ENCODE measurements at regions not wholly inside any gene's neighbourhood (a gene's known extent, or its start where the extent isn't known, plus 50 kb on each side); places are given as distances from the start of the nearest gene placed in this dataset.
A peak's percentile ranks its signal among the peaks of the same experiment; 100 is the strongest.

- no peaks in the 10 kb centered on the region for H3K36me3 ChIP-seq
- intact Hi-C loops (cut with micrococcal nuclease) = no loop called here
- no peak overlapping the region for H3K4me3 ChIP-seq
- no peak for DNase-seq
- H3K9me3 ChIP-seq (replicated peaks) = no peaks in the 10 kb centered on the region
- peak overlapping the region; percentile 57 for H3K27ac ChIP-seq (replicated peaks)
- H3K4me1 ChIP-seq = peaks cover 19% of the 10 kb centered on the region
- TF ChIP-seq CTCF (IDR thresholded peaks at IDR 0.05; ENCODE audit: borderline replicate concordance) = no peak
- no peaks in the 10 kb centered on the region for H3K27me3 ChIP-seq (ENCODE audit: low read depth)
These were observed 103.5 kb upstream of the CARMIL1 start for GRCh38 chr6:25175681-25176080.

GRCh38 chr6:25176466-25176865, 102.7 kb upstream of the CARMIL1 start:
- Histone ChIP-seq H3K27ac (replicated peaks) (no peak overlapping the region), H3K27me3 (ENCODE audit: low read depth) (no peaks in the 10 kb centered on the region), H3K36me3 (no peaks in the 10 kb centered on the region), H3K9me3 (replicated peaks) (no peaks in the 10 kb centered on the region), H3K4me3 (no peak overlapping the region), H3K4me1 (peaks cover 19% of the 10 kb centered on the region)
- TF ChIP-seq CTCF (IDR thresholded peaks at IDR 0.05; ENCODE audit: borderline replicate concordance) = no peak
- intact Hi-C loops (cut with micrococcal nuclease) = no loop called here
- DNase-seq = no peak

- Histone ChIP-seq H3K36me3 (no peaks in the 10 kb centered on the region), H3K4me3 (no peak overlapping the region), H3K27ac (replicated peaks) (peak overlapping the region; percentile 84), H3K27me3 (ENCODE audit: low read depth) (no peaks in the 10 kb centered on the region), H3K9me3 (replicated peaks) (no peaks in the 10 kb centered on the region), H3K4me1 (peaks cover 19% of the 10 kb centered on the region)
- no peak for TF ChIP-seq CTCF (IDR thresholded peaks at IDR 0.05; ENCODE audit: borderline replicate concordance)
- intact Hi-C loops (cut with micrococcal nuclease) = no loop called here
- DNase-seq = no peak
These were observed 101.6 kb upstream of the CARMIL1 start for GRCh38 chr6:25177500-25178028.

GRCh38 chr6:25178336-25179035, 100.7 kb upstream of the CARMIL1 start:
- H3K27ac ChIP-seq (replicated peaks) = peak overlapping the region; percentile 84
- no peak for TF ChIP-seq CTCF (IDR thresholded peaks at IDR 0.05; ENCODE audit: borderline replicate concordance)
- DNase-seq = no peak

GRCh38 chr6:25179051-25179778, 100.0 kb upstream of the CARMIL1 start:
- no peaks in the 10 kb centered on the region for H3K9me3 ChIP-seq (replicated peaks)
- no peaks in the 10 kb centered on the region for H3K27me3 ChIP-seq (ENCODE audit: low read depth)
- intact Hi-C loops (cut with micrococcal nuclease) = no loop called here
- H3K36me3 ChIP-seq = no peaks in the 10 kb centered on the region
- peak overlapping the region; percentile 84 for H3K27ac ChIP-seq (replicated peaks)
- no peak for DNase-seq
- no peak overlapping the region for H3K4me3 ChIP-seq
- TF ChIP-seq CTCF (IDR thresholded peaks at IDR 0.05; ENCODE audit: borderline replicate concordance) = no peak
- peaks cover 19% of the 10 kb centered on the region for H3K4me1 ChIP-seq

More at GRCh38 chr6:25178336-25179035, 100.7 kb upstream of the CARMIL1 start:
- no peaks in the 10 kb centered on the region for H3K9me3 ChIP-seq (replicated peaks)
- intact Hi-C loops (cut with micrococcal nuclease) = no loop called here
- peaks cover 19% of the 10 kb centered on the region for H3K4me1 ChIP-seq
- no peaks in the 10 kb centered on the region for H3K27me3 ChIP-seq (ENCODE audit: low read depth)
- H3K4me3 ChIP-seq = no peak overlapping the region
- H3K36me3 ChIP-seq = no peaks in the 10 kb centered on the region

Measured in left ventricle myocardium inferior (tissue), 1 donor.